Glomerular visceral epithelial cell (primary cell): ENCODE measurements at regions not wholly inside any gene's neighbourhood (a gene's known extent, or its start where the extent isn't known, plus 50 kb on each side); places are given as distances from the start of the nearest gene placed in this dataset.
"Not testable (repeated sequence)": the region's sequence is repeated elsewhere in the genome, so short reads cannot be mapped to it uniquely, and the experiment has no call there.

ENCODE experiments used
- DNase-seq: peaks from one replicate; pipeline ENCODE4 v3.0.0-alpha.2; 2016; ENCODE audit errors: extremely low spot score

- DNase-seq: no peak
These were observed 229.9 kb upstream of the DTNA start for GRCh38 chr18:34480162-34480700.

GRCh38 chr18:34482204-34482603, 227.9 kb upstream of the DTNA start:
- no peak for DNase-seq

GRCh38 chr18:34483198-34483597, 226.9 kb upstream of the DTNA start:
- no peak for DNase-seq

GRCh38 chr18:34491719-34492118, 218.4 kb upstream of the DTNA start:
- DNase-seq: no peak

GRCh38 chr18:34492652-34493051, 217.4 kb upstream of the DTNA start:
- DNase-seq: peak; percentile 33

GRCh38 chr18:34493099-34493544, 217.0 kb upstream of the DTNA start:
- DNase-seq: peak; percentile 91

- peak; percentile 60 for DNase-seq
These were observed 216.3 kb upstream of the DTNA start for GRCh38 chr18:34493566-34494358.

- peak; percentile 4 for DNase-seq
These were observed 215.8 kb upstream of the DTNA start for GRCh38 chr18:34494359-34494696.

- no peak for DNase-seq
These were observed 214.6 kb upstream of the DTNA start for GRCh38 chr18:34495506-34495905.

- DNase-seq: no peak
These were observed 208.5 kb upstream of the DTNA start for GRCh38 chr18:34501553-34501952.

- DNase-seq: no peak
These were observed 203.9 kb upstream of the DTNA start for GRCh38 chr18:34506198-34506597.

GRCh38 chr18:34509163-34509562, 200.9 kb upstream of the DTNA start:
- no peak for DNase-seq

GRCh38 chr18:34509879-34510586, 200.1 kb upstream of the DTNA start:
- no peak for DNase-seq

- no peak for DNase-seq
These were observed 199.2 kb upstream of the DTNA start for GRCh38 chr18:34510926-34511325.

GRCh38 chr18:34511435-34511834, 198.7 kb upstream of the DTNA start:
- DNase-seq: peak; percentile 50

- no peak for DNase-seq
These were observed 198.2 kb upstream of the DTNA start for GRCh38 chr18:34511879-34512278.

- peak; percentile 15 for DNase-seq
These were observed 195.9 kb upstream of the DTNA start for GRCh38 chr18:34514238-34514637.

GRCh38 chr18:34514957-34515356, 195.1 kb upstream of the DTNA start:
- DNase-seq: no peak

- not testable (repeated sequence) for DNase-seq
These were observed 193.7 kb upstream of the DTNA start for GRCh38 chr18:34516355-34516754.

GRCh38 chr18:34516996-34517395, 193.1 kb upstream of the DTNA start:
- not testable (repeated sequence) for DNase-seq

- DNase-seq: no peak
These were observed 189.1 kb upstream of the DTNA start for GRCh38 chr18:34521040-34521439.

GRCh38 chr18:34522603-34523002, 187.5 kb upstream of the DTNA start:
- no peak for DNase-seq

GRCh38 chr18:34525244-34525643, 184.9 kb upstream of the DTNA start:
- no peak for DNase-seq
